ENCODE measurements at regions not wholly inside any gene's neighbourhood (a gene's known extent, or its start where the extent isn't known, plus 50 kb on each side); places are given as distances from the start of the nearest gene placed in this dataset.
"Not testable (repeated sequence)": the region's sequence is repeated elsewhere in the genome, so short reads cannot be mapped to it uniquely, and the experiment has no call there.

DNA sequence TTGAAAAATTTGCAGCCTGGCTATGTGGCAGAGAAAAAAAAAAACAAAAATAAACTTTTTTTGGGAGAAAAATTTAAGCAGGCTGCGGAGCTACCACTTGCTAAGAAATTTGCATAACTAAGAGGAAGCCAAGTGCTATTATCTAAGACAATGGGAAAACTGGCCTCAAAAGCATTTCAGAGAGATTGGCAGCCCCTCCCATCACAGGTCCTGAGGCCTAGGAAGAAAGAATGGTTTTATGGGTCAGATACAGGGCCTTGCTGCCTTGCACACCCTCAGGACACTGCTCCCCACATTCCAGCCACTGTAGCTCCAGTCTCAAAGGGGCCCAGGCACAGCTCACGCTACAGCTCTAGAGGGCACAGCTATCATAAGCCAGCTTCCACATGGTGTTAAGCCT lies 777.9 kb downstream of the TENT5A start:
- no peak for DNase-seq

DNA sequence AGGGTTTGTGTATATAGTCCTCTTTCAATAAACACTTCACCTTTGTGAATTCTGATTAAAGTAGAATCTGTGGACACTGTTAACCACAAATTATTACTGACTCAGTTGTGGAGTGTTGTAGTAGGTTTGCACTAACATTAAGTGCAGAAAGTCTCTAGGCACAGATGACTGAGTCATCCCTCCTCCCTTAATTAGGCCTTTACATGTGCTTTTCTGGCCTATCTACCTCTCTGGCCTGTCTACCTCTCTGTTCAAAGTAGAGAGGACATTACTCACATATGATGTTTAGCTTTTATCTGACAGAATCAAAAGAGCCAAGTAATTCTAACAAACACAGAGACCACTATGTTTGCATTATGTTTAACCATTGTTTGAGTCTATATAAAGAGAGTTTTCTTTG lies 783.0 kb downstream of the TENT5A start:
- DNase-seq = no peak

DNA sequence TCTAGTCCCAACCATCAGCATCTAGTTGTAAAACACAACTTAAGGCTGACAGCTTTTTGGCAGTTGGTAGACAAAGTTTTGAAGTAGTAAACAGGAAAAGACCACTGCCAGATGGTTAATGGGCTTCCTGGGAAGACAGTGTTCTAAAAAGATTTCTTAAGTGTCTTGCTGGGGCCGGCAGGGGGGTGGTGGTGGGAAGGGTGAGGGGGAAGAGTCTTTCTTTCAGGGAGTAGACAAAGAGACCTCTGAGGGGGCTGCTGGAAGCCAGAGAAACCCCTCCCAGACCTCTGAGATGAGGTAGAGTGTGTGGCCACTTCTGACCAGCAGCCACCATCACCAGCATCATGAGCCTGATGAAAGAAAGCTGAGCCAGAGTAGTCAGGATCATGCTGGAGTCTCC lies 784.9 kb downstream of the TENT5A start:
- no peak for DNase-seq

DNA sequence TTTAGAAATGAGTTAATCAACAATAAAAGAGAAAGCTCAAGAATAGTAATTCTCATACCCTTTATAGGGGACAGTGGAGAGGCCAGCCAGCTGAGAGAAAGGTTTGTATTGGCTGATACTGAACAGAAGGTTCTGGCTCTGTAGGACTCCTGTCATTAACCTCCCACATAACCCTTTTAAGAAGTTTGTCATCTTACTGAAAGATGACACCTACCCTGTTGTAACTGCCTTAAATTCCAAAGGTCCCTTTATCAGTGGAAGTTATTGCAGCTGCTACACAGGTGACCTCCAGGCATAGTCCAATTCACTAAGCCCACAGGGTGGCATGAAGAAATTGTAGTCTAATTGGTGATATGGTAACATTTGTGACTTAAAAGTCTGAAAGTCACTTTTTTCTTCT lies 790.1 kb downstream of the TENT5A start:
- no peak for DNase-seq

DNA sequence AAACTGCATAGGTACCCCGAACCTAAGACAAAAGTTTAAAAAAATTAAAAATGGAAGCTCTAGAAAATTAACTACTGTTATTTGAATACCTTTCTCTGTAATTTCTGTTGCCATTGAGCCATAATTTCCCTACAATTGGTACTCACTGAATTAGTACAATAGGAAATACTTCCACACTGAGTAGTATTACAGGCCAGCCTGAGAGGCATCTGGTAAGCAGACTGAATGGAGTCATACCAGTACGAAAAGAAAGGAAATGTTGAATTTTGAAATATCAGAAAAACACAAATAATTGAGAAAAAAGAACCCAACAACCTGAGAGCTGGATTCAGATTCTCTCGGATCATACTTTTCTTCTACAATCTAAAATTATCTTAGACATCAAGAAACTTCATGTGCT lies 791.3 kb downstream of the TENT5A start:
- DNase-seq = no peak

DNA sequence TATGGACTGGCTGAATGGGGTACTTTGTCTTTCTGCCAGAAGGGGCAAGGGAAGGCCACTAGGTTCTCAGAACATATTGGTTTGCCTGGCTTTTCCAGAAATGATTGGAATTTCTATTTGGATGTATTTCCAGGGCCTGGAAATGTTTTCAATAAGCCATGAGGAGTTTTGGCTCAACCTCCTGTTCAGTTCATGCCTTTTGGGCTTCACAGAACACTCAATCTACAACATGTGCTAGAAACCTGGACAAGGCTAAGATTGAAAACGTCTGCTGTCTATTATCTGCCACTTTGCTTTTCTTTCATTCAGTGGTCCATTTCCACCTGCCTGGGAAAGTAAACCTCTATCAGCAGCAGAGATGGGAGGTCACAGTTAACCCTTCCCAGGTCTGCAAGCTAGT lies 793.4 kb downstream of the TENT5A start:
- no peak for DNase-seq

DNA sequence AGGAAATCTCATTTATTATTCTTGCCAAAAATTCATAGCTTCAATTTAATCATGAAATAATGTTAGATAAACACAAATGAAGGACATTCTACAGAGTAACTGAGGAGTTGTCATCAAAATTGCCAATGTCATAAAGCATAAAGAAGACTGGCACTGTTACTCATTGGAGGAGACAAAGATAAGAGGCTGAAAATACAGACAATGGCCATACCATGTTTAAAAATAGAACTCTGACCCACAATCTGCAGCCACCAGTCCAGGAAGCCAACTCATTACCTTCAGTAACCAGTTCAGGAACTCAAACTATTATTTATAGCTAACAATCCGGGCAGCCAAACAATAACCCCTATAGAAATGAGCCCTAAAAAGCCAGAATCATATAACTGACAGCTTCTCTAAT lies 795.6 kb downstream of the TENT5A start:
- no peak for DNase-seq

DNA sequence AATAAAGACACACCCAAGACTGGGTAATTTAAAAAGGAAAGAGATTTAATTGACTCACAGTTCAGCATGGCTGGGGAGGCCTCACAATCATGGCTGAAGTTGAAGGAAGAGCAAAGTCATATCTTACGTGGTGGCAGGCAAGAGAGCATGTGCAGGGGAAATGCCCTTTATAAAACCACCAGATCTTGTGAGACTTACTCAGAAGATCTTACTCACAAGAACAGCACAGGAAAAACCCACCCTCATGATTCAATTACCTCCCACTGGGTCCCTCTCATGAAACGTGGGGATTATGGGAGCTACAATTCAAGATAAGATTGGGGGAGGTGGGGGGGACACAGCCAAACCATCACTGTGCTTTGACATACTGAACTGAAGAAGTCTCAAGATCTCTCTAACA lies 800.0 kb downstream of the TENT5A start:
- not testable (repeated sequence) for DNase-seq

DNA sequence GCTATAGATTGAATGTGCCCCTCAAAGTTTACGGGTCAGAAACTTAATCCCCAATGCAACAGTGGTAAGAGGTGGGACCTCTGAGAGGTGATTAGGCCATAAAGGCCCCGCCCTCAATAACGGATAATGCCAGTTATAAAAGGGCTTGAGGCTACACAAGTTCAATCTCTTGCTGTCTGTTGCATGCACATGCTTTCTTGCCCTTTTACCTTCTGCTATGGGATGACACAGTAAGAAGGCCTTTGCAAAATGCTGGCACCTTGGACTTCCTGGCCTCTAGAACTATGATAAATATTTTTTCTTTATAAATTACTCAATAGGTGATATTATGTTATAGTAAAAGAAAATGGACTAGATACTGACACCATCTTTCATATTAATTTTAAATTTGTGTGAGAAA lies 806.1 kb downstream of the TENT5A start:
- DNase-seq = no peak

DNA sequence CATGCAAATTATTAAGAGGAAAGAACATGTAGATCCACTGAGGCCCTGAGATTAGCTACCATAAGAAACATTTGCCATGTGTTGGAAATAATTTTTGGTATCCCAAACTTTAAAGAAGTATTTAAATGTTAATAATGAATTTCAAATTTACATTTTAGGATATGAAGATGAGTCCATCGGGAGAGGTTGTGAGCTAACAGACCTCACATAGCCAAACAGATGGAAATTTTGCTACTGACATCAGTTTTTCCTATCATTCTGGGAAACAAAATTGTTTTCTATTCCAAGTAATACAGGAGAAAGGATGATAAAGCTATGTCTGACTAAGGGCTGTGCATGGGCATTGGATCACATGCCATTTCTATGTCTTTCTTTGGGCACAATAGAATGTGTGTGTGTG lies 809.6 kb downstream of the TENT5A start:
- DNase-seq = no peak

DNA sequence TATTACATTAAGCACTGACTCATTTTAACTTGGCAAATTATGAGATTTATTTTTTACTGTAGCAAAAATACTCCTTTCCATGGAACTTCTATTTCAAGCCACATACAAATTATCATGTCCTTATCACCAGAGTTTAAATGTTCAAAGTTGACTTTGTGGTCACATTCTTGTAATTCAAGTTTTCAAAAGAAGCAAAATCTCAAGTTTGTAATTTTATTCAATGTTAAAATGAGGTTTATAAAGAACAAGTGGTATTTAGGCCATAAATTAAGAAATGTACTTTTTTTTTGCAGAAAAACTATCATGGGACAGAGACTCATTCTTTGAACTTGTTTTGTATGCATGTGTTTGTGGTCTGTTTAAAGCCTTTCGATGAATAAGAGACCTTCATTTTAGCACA lies 811.5 kb downstream of the TENT5A start:
- DNase-seq = no peak

DNA sequence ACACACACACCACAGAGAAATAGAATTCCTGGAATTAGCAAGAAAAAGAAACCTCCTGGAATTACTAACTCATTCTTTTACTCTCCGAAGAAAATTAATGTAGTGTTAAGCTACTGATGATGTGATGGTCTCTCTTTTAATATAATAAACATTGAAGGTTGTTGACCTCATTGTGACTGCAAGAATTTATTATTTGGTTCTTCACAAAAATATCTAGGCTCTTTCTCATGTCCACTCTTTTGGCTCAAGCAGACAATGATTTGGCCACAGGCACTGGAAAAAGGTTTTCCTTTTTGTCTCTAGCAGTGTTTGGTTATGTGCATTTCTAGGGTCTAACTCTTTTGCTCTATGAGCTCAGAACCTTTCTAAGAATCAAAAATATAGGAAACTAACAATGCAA lies 811.9 kb downstream of the TENT5A start:
- DNase-seq = no peak

DNA sequence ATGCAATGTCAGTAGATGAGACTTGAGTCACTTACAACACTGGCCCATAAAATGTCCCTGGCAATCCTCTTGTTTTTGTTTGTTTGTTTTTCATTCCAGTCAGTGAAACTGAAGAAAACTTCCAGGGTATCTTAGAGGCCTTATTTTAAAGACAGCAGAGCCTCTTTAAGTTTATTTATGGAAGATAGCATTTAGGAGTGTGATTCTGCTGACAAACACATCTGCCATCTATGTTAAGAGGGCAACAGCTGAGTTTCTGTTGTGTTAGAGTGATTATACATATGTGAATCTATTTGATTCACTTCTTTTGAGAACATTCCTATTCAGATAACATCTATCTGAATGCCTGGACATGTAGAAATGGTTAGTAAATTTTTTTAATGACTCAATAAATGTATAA lies 812.6 kb downstream of the TENT5A start:
- no peak for DNase-seq

DNA sequence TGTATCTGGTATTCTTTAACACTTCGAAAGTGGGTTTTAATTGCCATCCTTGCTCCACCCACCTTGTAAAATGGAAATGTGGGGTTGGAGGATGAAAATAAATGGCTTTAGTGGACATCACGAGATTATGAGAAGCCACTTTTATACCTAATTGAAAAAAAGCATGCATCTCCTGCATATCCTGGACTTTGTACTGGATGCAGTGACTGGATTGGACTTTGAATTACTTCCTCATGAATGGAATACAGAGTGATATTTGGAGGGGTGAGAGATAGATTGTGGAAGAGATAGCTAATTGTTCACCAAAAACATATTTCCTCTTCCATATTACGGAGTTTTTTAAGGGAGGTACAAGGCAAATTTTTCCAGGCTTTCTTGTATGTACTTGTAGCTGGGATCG lies 813.0 kb downstream of the TENT5A start:
- DNase-seq = no peak

DNA sequence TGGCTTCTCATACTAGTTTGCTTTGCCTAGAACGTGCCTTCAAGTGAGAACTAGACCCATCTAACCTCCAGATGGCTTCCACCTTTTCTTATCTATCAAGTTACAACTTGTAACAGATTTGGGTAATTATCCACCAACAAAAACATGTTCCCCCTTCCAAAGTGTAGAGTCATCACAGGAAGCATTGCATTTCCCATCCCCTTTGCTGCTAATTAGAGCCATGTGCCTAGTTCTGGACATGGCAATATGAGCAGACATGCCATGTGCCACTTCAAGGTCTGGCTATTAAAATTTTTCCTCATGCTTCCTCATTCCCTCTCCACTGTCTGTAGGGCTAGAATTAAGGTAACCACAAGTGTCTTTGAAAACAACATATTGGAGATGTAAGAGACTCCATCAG lies 814.4 kb downstream of the TENT5A start:
- no peak for DNase-seq

DNA sequence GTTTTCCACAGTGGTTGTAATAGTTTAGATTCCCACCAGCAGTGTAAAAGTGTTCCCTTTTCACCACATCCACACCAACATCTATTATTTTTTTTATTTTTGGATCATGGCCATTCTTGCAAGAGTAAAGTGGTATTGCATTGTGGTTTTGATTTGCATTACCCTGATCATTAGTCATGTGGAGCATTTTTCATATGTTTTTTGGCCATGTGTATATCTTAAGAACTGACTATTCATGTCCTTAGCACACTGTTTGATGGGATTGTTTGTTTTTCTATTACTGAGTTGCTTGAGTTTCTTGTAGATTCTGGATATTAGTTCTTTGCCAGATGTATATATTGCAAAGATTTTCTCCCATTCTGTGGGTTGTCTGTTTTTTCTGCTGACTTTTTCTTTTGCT lies 820.1 kb downstream of the TENT5A start:
- DNase-seq = no peak

DNA sequence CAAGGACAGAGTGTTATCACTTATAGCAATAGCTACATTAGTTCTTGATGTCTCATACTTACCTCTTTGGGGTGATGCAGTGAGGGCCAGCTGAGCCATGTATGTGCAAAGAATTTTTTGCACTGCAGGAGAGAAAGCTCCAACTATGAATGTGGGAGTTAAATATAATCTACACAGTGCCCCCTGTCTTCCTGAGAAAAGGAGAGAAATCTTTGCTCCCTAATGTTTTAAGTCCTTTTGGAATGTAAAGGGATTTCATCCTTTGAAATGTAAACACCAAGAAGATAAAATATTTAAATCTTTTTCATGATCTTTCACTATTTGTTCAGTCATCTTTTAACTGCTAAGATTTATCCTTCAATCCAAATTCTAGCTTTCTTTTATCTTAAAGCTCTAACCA lies 822.1 kb downstream of the TENT5A start:
- DNase-seq = no peak

DNA sequence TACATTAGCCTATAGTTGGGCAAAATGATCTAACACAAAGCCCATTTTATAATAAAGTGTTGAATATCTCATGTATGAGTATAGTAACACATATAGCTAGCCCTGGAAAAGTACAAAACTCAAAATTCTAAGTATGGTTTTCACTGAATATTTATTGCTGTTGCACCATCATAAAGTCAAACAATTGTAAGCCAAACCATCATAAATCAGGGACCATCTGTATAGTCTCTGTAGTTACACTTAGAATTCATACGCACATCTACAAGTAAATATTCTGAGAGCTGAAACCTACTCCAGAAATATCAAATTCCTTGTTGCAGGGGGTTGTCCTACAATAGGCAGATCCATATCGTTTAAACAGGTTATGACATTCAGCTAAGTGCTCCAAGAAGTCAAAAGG lies 817.3 kb downstream of the BCKDHB start:
- DNase-seq = no peak

DNA sequence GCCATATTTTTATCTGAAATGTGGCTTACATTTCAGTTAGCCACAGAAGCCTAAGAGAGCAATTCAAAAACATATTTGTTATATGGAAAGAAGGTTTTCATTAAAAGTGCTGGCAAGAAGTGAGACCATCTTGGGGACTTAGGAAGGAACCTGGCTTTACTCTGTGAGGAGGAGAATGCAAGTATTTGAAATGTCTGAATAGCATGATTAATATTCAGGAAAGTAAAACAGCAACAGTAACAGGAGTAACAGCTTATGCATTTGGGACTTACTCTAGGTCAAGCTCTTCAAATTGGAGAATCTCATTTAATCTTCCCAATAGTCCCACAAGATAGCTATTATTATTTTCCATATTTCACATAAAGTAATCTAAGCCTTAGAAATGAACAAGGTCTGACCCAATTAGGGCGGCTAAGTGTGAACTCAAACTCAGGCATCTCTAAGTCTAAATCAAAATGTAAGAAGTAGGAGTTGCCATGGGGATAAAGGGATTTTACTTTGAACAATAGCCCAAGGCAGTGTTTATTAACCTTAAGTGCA lies 816.5 kb downstream of the BCKDHB start:
- no peak for DNase-seq

DNA sequence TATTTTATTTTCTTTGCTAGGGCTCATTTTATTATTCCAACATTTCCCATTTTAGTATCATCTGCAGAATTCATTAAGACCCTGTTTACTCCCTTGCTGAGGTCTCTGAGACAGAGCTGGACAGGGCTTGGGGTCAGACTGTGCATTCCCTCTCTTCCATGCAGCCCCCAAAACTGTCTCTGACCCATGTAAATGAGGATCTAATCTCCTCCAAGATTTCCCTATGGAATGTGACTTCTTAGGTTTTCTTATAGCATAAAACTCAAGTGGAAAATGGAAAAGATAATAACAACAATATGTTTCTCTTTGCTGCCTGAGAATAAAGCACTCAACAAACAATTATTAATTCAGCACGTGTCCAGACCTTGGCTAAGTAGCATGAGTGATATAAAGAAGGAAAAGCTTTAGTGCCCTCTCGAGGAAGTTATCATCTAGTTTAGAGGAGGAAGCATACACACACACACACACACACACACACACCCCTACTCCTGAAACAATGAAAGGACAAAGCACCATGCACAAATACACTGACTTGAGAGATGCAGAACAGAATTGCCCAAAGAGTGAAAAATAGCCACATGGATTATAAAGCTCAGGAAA lies 815.5 kb downstream of the BCKDHB start:
- DNase-seq = no peak

DNA sequence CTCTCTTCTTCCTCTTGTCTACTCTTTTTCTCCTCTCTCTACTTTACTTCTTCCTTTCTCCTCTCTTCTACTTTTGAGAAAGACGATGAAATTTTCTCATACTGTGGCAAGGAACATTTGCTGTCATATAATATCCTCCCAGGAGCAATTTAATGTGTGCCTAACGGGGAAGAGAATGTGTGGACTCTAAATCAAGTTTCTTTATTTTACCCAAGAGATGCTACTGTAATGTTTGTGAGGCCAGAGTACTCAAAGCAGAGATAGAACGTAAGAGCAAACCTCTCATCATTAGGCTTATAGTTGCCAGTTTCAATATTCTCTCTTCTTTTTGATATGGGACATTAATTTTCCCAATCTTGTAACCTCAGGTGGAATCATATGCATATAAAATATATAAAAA lies 801.4 kb downstream of the BCKDHB start:
- DNase-seq = no peak

DNA sequence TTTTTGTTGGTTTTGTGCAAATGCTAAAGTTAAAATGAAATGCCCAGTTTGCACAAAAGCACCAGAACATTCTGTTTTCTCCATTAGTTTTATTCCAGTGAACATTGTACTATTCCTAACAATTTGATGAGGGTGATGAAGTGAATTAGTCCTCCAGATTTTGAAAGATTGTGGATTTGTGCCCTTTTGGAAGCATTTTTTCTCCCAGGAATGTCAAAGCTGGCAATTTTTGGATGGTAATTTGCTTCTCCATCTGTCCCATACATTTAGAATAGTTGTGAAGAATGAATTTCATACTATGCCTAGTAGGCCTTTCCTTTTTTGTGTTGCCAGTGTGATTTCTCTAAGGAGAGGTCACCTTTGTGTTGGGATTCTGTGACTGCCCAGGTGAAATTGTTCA lies 797.2 kb downstream of the BCKDHB start:
- DNase-seq = no peak

DNA sequence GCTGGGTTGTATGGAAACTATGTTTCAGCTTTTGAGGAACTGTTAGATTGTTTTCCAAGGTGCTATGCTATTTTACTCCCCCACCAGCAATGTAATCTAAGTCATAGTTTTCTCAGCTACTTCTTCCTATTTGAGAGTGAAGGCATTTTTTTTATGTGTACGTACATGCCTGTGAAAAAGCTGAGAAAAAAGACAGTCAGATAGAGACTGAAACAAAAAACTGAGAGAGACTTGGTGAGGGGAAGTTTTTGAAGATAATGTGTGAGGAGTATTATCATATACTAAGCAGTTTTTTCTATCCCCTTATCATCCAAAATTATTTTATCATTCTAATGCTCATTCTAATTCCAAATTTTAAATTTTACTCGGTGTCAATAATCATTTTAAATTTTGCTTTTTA lies 780.0 kb downstream of the BCKDHB start:
- DNase-seq = no peak

DNA sequence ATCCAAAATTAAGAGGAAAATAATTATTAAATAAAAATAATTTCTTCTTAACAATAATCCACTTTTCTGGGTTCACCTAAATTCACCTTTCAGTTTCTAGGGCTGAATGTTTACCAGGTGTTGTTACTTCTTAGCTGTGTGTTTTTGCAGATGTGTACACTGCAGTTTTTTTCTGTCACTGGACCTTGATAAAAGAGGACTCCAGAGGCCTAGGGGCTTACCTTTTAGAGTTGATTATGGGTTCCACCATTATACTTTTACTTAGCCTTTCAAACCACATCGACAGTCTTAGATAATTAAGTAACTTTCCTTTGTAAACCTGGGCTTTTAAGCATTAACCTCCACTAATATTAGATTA lies 766.5 kb downstream of the BCKDHB start:
- no peak for DNase-seq

DNA sequence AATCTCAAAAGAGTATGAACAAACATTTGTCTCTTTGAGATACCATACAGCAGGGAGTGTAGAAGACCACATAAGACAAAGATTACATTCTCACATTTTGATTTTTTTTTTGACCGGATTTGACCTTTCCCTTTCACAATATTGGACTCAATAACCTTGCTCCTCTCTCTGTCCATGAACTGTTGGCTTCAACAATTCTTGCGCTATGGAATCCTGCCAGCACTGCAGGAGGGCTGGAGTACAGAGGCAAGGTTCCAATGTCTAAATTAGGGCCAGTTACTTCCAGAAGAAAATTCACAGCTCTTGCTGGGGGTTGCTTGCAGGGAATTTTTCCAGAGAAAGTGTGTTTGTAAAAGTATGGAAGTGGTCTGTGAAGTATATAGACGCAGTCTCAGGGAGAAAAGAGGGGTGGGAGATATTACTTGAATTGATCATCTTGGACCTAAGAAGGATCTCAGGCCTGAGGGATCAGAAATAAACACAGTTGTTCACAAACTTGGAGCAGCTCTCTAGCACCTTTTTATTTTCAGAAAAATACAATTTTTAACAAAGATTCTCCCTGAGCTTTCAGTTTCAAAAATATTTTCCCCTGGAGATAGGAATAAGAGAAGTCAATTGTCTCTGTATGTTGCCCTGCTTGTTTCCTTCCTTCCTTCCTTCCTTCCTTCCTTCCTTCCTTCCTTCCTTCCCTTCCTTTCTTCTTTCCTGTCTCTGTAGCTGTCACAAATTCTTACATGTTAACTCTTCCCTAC lies 765.9 kb downstream of the BCKDHB start:
- no peak for DNase-seq

Data from NCI-H2171 (cell line).